ENCODE measurements at regions not wholly inside any gene's neighbourhood (a gene's known extent, or its start where the extent isn't known, plus 50 kb on each side); places are given as distances from the start of the nearest gene placed in this dataset.

GRCh38 chr7:124208642-124209041, 175.8 kb upstream of the TMEM229A start:
- Histone ChIP-seq H3K36me3 (no peaks in the 10 kb centered on the region), H3K4me1 (no peaks in the 10 kb centered on the region), H3K9me3 (no peaks in the 10 kb centered on the region), H3K9ac (ENCODE audit: low read depth in 2 of 2, low read length in 2 of 2) (no peak overlapping the region), H3K27ac (no peak overlapping the region), H3K27me3 (no peaks in the 10 kb centered on the region), H3K4me3 (no peak overlapping the region)
- intact Hi-C loops (cut with DNase I), result no loop called here
- no peak for DNase-seq
- TF ChIP-seq, protein P1, sequence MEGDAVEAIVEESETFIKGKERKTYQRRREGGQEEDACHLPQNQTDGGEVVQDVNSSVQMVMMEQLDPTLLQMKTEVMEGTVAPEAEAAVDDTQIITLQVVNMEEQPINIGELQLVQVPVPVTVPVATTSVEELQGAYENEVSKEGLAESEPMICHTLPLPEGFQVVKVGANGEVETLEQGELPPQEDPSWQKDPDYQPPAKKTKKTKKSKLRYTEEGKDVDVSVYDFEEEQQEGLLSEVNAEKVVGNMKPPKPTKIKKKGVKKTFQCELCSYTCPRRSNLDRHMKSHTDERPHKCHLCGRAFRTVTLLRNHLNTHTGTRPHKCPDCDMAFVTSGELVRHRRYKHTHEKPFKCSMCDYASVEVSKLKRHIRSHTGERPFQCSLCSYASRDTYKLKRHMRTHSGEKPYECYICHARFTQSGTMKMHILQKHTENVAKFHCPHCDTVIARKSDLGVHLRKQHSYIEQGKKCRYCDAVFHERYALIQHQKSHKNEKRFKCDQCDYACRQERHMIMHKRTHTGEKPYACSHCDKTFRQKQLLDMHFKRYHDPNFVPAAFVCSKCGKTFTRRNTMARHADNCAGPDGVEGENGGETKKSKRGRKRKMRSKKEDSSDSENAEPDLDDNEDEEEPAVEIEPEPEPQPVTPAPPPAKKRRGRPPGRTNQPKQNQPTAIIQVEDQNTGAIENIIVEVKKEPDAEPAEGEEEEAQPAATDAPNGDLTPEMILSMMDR (IDR thresholded peaks at IDR 0.05), result no peak

- Histone ChIP-seq H3K4me3 (no peak overlapping the region), H3K9ac (ENCODE audit: low read depth in 2 of 2, low read length in 2 of 2) (no peak overlapping the region), H3K27ac (no peak overlapping the region), H3K9me3 (no peaks in the 10 kb centered on the region), H3K36me3 (no peaks in the 10 kb centered on the region), H3K27me3 (no peaks in the 10 kb centered on the region), H3K4me1 (no peaks in the 10 kb centered on the region)
- TF ChIP-seq, protein P1 (IDR thresholded peaks at IDR 0.05), result no peak
- no peak for DNase-seq
- intact Hi-C loops (cut with DNase I), result no loop called here
Observed at GRCh38 chr7:124208173-124208572, 175.3 kb upstream of the TMEM229A start.

- intact Hi-C loops (cut with DNase I), result no loop called here
- Histone ChIP-seq H3K27ac (no peak overlapping the region), H3K27me3 (no peaks in the 10 kb centered on the region), H3K4me1 (no peaks in the 10 kb centered on the region), H3K4me3 (no peak overlapping the region), H3K9ac (ENCODE audit: low read depth in 2 of 2, low read length in 2 of 2) (no peak overlapping the region), H3K36me3 (no peaks in the 10 kb centered on the region), H3K9me3 (no peaks in the 10 kb centered on the region)
- TF ChIP-seq, protein P1 (IDR thresholded peaks at IDR 0.05), result no peak
- no peak for DNase-seq
Observed at GRCh38 chr7:124205526-124205925, 172.7 kb upstream of the TMEM229A start.

DNA sequence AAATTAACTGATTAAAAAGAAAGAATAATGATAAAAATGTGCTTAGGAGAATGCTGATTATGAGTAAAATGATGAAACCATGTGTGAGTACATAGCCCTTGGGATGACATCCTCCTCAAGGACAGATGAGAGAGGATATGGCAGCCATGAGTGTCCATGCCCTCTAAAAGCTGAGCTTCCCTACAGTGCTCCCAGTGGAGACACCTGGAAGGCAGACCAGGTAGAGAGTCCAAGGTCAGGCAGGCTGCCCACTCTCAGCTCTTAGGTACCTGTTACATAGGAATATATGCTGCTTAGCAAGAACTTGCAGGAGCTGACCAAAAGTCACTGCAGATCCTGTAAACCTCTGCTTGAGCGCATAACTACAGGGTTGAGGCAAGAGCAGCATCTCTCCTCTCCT, 169.7 kb upstream of the TMEM229A start:
- Histone ChIP-seq H3K9me3 (no peaks in the 10 kb centered on the region), H3K27me3 (no peaks in the 10 kb centered on the region), H3K9ac (ENCODE audit: low read depth in 2 of 2, low read length in 2 of 2) (no peak overlapping the region), H3K36me3 (no peaks in the 10 kb centered on the region), H3K4me3 (no peak overlapping the region), H3K27ac (no peak overlapping the region), H3K4me1 (no peaks in the 10 kb centered on the region)
- DNase-seq, result no peak
- intact Hi-C loops (cut with DNase I), result no loop called here
- TF ChIP-seq, protein P1 (IDR thresholded peaks at IDR 0.05), result no peak

GRCh38 chr7:124201768-124202349, 169.0 kb upstream of the TMEM229A start:
- DNase-seq, result no peak
- no peaks in the 10 kb centered on the region for H3K27me3 ChIP-seq
- H3K36me3 ChIP-seq, result no peaks in the 10 kb centered on the region
- no peak overlapping the region for H3K9ac ChIP-seq (ENCODE audit: low read depth in 2 of 2, low read length in 2 of 2)
- no peaks in the 10 kb centered on the region for H3K4me1 ChIP-seq
- intact Hi-C loops (cut with DNase I), result no loop called here
- TF ChIP-seq, protein P1 (IDR thresholded peaks at IDR 0.05), result no peak
- no peak overlapping the region for H3K27ac ChIP-seq
- no peaks in the 10 kb centered on the region for H3K9me3 ChIP-seq
- no peak overlapping the region for H3K4me3 ChIP-seq

Data from colonic mucosa (tissue), 4 donors.